Left colon (tissue), 2 donors: ENCODE measurements at regions not wholly inside any gene's neighbourhood (a gene's known extent, or its start where the extent isn't known, plus 50 kb on each side); places are given as distances from the start of the nearest gene placed in this dataset.

Experiments used
- ATAC-seq: fragments of 200-7000 bp; cut with Tn5 transposase; one replicate; pipeline ENCODE4 v1.9.1; 2020; ENCODE audit warnings: mild to moderate bottlenecking, moderate library complexity
- DNase-seq, 2 donors: peaks; one replicate each; pipeline ENCODE4 v3.0.0-alpha.2; 2020
- intact Hi-C, 2 donors: fragments of 100-400 bp; cut with DNase I in 1 of 2; cut with micrococcal nuclease in 1 of 2; formaldehyde crosslinking; loops; one replicate each; pipeline versions ENCODE4 v1.11.2 to v1.14.0; 2022; cut with DNase I, micrococcal nuclease
- donor health status: DM: no; HTN: no; CAD: no.
- donor health status: DM: yes; HTN: yes; CAD: no.

DNA sequence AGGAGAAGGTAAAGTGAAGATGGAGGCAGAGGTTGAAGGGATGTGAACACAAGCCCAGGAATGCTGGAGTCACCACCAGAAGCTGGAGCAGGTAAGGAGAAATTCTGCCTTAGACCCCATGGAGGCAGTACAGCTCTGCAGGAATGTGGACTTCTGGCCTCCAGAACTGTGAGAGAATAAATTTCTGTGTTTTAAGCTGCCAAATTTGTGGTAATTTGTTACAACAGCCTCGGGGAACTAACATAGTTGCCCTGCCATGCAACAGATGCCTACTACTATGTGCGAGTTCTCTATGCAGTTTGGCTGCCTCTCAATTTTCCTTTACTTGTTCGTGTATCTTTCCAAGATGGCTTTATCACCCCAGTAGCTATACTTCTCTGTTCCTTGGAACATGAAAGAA, 394.1 kb downstream of the TUSC7 start:
- DNase-seq: no peak
- intact Hi-C loops: no loop called here
- ATAC-seq: no peak

GRCh38 chr3:117104381-117104780, 394.8 kb downstream of the TUSC7 start:
- intact Hi-C loops: no loop called here
- no peak for ATAC-seq
- DNase-seq: no peak

DNA sequence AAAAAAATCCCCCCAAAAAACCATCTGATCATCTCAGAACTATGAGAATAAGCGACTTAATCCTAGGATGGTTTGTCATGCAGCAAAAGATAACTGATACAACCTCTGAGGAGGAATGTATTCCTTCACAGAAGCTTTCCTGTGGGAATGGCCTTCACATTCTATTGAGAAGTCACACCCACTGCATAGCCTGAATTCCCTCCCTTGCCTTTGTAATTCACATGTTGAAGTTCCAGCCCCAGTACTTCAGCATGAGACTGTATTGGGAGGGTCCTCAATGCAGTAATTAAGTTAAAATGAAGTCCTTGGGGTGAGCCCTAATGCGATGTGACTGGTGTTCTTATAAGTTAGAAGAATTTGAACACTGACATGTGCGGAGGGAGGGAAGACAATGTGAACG, 395.2 kb downstream of the TUSC7 start:
- no peak for ATAC-seq
- intact Hi-C loops: no loop called here

DNA sequence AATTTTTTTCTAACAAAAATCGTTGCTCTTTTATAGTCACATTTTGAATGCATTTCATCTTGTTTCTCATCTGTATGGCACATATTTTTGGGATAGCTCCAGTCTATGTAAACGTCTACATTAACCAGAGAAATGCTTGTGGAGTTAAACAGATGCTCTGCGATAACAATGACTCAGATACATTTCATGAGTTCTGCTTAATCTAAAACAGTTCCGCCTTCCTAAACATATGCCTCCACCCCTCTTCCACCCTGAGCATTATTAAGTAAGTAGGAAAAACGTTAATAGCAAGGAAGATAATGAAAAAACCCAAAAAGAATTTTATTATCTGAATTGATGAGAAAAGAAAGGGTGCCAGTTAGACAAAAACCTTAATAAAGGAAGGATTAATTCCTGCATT, 396.1 kb downstream of the TUSC7 start:
- intact Hi-C loops: no loop called here
- ATAC-seq: no peak
- no peak for DNase-seq

More for the DNA sequence above, 395.2 kb downstream of the TUSC7 start:
- DNase-seq: no peak

GRCh38 chr3:117106396-117106795, 396.8 kb downstream of the TUSC7 start:
- DNase-seq (no peak), ATAC-seq (no peak)
- intact Hi-C loops: no loop called here

- ATAC-seq (no peak), DNase-seq (no peak)
- intact Hi-C loops: no loop called here
Measured at GRCh38 chr3:117107946-117108345, 398.4 kb downstream of the TUSC7 start.

GRCh38 chr3:117109178-117109577, 399.6 kb downstream of the TUSC7 start:
- DNase-seq (no peak), ATAC-seq (no peak)
- intact Hi-C loops: no loop called here

- DNase-seq: no peak
- intact Hi-C loops: no loop called here
- ATAC-seq: no peak
Measured at GRCh38 chr3:117114517-117115265, 405.1 kb downstream of the TUSC7 start.

GRCh38 chr3:117117188-117117936, 407.8 kb downstream of the TUSC7 start:
- DNase-seq (no peak), ATAC-seq (peak; percentile 72)
- intact Hi-C loops: no loop called here

DNA sequence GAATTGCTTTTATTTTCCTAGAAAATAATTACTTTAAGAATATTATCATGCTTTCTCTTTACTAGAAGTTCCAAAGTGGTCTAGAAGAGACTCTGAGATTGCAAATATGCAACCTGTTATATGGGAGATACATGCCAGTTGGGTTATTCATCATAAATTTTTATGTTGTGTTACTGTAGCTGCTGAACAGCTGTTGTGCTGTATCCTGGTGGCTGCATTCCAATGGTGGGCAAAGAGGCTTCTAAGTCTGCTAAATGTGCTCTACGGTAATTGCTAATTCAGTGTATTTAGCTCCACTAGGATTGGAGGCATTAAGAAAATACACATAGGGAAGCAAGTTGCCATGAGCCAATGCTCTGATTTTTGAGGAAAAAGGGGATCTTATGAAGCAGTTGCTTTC, 409.0 kb downstream of the TUSC7 start:
- ATAC-seq: no peak
- intact Hi-C loops: no loop called here
- no peak for DNase-seq

DNA sequence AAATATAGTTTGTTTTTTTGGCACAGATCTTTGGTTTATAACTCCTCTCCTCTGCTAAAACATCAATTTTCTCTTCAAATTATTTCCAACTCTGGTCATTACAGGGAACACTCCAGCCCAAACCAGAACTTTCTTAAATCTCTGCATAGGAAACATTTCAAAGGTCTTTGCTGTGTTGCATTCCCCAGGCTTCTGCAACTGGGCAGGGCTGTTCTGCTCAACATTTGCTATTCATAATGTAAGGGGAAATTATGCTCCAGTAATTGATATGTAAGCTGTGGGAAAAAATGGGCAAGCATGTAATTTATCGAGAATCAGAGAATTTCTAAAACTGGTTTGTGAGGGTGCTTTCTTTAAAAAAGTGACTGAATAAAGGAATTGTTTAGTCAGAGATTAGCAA, 410.4 kb downstream of the TUSC7 start:
- no peak for DNase-seq
- intact Hi-C loops: no loop called here
- ATAC-seq: no peak

DNA sequence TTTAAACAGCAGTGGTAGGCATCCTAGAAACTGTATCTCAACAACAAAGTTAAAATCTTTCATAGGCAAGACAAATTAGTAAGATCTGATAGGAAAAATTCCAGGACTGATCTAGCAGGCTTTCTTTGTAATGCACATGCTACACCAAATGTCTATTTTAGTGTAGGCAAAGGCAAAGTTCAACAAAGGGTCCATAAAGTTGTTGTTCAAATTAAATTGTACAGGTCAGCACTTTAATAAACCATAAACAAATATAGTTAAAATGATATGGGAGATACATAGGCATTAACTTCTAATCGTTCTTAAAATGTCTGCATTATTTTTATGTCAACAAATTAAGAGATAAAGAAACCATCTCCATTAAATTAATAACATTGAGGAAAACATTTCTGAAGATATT, 413.0 kb downstream of the TUSC7 start:
- DNase-seq: no peak
- ATAC-seq: no peak
- intact Hi-C loops: no loop called here

DNA sequence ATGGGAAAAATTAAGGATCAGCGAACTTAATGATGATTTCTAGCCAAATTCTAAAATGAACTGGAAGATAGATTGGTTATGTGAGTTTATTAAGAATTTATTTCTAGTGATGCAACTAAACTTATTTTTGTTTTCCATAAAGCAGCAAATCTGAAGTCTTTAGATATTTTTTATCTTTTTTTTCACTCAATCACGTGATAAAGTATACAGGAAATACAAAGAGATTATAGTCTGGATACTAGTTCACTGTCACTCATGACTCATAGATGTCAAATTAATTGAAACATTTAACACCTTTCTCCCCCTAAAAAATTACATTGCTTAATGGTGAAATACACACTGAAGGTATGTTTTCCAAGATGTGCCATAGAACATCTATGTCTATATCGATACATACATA, 416.9 kb downstream of the TUSC7 start:
- intact Hi-C loops: no loop called here
- DNase-seq: no peak
- no peak for ATAC-seq

DNA sequence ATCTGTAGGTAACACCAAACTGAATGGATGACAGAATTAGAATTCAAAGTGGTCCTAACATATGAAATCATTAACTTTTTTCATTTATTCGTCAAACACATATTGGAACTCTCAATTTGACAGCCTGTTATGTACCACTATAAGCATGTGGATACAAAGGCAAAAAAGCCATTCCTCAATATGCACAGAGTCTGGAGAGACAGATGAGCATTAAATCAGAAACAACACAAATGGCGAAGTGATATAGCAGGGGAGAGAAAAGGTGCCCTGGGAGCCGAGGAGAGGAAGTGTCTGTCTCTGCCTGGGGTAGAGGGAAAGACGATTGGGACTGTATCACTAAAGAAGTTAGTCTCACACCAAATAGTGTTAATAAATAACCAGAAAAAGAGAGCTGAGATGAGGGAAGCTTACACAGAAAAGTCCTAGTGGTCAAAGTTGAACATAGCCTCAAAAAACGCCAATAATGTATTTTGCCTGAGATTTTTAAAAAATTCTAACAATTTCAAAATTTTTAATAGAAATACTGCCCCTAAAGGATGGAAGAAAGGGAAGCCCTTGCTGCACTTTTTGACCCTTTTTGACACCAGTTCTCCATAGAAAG, 417.5 kb downstream of the TUSC7 start:
- ATAC-seq (no peak), DNase-seq (no peak)
- intact Hi-C loops: no loop called here

GRCh38 chr3:117128133-117128532, 418.6 kb downstream of the TUSC7 start:
- no peak for ATAC-seq
- intact Hi-C loops: no loop called here

GRCh38 chr3:117128872-117129271, 419.3 kb downstream of the TUSC7 start:
- no peak for DNase-seq
- intact Hi-C loops: no loop called here
- peak; percentile 87 for ATAC-seq

More at GRCh38 chr3:117128133-117128532, 418.6 kb downstream of the TUSC7 start:
- DNase-seq: no peak

GRCh38 chr3:117129516-117129915, 419.9 kb downstream of the TUSC7 start:
- no peak for ATAC-seq
- DNase-seq: no peak
- intact Hi-C loops: no loop called here

GRCh38 chr3:117130222-117130621, 420.6 kb downstream of the TUSC7 start:
- intact Hi-C loops: no loop called here
- DNase-seq (no peak), ATAC-seq (no peak)

- intact Hi-C loops: no loop called here
- DNase-seq (peak in 1 of 2 donors; percentile 28), ATAC-seq (peak; percentile 81)
Measured at GRCh38 chr3:117131259-117131658, 421.7 kb downstream of the TUSC7 start.

DNA sequence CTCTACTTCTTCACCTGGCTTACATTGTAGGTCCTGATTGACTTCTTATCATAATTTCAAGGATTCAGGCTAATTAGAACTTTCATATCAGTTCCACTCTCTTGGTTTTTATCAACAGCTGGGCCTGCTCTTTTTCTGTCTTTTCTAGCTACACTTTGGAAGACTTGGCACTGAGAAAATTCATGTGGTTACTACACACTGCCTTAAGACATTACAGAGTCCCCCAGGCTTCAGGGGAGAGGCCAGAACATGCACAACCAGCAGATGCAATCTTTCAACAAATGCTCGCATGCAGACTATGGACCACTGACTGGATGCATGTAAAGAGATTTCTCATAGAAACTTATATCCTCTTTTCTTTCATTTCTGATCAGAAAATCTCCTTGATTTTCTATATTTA, 423.5 kb downstream of the TUSC7 start:
- ATAC-seq: no peak
- intact Hi-C loops: no loop called here
- no peak for DNase-seq
